SKM-1 (cell line): ENCODE measurements at regions not wholly inside any gene's neighbourhood (a gene's known extent, or its start where the extent isn't known, plus 50 kb on each side); places are given as distances from the start of the nearest gene placed in this dataset.
"Not testable (repeated sequence)": the region's sequence is repeated elsewhere in the genome, so short reads cannot be mapped to it uniquely, and the experiment has no call there.

Experiments
- DNase-seq: peaks from one replicate; lab custom pipeline; 2025; ENCODE audit not compliant: unreplicated experiment; lab: John Stamatoyannopoulos, UW

DNA sequence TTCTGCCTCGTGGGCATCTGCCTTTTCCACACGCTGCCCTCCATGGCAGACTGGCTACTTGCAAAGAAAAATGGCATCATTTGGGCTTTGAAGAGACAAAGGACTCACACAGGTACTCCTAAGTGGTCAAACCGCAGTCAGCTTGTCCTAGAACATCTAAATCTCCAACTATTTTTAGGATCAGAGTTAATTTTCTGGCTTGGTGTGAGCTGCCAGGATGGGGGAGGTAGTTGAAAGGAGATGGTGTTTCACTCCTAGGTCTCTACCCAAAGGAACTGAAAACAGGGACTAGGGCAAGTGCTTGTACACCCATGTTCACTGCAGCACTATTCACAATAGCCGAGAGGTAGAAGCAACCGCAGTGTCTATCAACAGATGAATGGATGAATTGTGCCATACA lies 107.9 kb upstream of the ATL2 start:
- no peak for DNase-seq

DNA sequence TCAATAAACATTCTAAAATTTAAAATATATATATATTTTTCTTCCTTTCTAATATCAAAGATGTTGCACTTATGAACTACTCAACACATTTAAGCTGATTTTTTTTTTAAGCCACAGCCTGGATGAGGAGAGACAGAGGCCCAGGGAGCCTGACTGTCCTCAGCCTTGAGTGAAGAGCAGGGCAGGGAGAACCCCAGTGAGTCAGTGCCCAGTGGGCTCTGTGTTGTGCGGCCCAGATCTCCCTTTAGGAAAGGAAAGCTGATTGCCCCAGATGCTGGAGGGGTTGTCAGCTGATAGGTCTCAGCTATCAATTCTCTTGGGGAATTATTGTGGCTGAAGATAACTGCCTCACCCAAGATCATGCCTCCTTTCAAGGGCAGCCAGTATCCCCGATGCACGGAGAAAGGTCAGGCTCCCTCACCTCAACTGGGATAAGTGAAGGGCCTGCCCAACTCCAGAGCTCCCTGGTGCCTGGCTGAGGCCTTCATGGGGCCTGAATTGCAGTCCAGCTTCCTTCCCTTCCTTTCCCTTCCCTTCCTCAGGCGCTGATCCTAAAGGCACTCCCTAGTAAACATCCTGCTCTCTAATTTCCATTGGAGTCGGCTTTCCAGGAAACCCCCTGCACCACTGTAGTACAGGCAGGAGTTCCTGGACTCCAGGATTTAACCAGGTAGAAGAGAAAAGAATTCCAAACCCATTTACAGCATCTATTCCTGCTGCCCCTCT lies 106.9 kb upstream of the ATL2 start:
- no peak for DNase-seq

DNA sequence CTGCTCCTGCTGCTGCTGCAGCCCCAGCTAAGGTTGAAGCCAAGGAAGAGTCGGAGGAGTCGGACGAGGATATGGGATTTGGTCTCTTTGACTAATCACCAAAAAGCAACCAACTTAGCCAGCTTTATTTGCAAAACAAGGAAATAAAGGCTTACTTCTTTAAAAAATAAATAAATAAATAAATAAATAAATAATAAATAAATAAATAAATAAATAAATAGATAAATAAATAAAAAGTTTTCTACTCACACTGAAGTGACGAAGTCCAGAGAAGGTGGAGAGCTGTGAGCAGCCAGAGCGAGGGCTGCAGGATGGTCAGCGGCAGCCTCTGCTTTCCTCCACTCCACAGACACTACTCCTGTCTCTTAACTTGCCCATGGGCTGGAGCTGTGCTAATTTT lies 105.6 kb upstream of the ATL2 start:
- DNase-seq = not testable (repeated sequence)

DNA sequence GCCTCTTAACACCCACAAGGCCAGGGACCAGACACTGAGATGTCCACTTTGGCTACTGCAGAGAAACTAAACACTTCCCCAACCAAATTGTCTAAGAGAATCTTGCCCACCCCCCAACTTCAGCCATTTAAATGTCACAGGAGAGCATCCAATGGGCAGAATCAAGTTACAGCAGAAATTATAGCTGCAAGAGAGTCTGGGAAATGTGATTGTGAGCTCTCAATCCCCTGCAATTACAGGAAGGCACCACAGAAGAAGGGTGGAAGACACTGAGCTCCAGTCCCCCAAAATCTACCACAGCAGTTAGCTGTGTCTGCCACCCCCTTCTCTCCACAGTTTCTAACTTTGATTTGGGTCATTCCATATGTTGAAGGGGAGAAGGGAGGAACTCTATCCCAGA lies 103.5 kb upstream of the ATL2 start:
- no peak for DNase-seq

DNA sequence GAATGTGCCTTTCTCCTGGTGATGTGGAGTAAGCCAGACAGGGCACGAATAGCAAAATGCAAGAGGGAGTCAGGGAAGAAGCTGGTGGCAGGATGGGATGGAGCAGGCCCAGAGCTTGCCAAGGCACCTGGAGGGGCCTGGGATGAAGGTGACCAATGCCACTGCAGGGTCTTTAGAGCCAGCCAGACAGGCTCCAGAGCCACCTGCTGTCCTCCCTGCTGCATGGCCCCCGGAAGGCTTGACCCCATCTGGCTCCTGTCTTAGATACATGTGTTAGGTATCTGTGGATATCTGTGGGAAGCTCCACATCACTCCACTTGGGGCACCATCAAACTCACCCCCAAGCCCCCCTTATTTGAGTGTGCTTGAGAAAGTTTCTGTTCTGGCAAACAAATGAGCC lies 99.9 kb upstream of the ATL2 start:
- DNase-seq = no peak

DNA sequence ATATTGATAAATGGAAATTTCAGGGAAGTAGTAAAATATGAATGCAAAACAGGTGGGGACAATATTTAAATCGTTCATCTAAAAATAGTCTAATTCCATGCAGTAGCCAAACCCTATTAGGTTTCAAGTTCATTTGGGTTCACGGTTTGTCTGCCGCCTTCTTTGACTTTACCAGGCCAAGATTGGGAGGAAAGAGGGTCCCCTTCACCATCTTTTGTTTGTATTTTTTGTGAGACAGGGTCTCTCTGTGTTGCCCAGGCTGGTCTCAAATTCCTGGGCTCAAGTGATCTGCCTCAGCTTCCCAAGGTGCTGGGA lies 98.5 kb upstream of the ATL2 start:
- no peak for DNase-seq

DNA sequence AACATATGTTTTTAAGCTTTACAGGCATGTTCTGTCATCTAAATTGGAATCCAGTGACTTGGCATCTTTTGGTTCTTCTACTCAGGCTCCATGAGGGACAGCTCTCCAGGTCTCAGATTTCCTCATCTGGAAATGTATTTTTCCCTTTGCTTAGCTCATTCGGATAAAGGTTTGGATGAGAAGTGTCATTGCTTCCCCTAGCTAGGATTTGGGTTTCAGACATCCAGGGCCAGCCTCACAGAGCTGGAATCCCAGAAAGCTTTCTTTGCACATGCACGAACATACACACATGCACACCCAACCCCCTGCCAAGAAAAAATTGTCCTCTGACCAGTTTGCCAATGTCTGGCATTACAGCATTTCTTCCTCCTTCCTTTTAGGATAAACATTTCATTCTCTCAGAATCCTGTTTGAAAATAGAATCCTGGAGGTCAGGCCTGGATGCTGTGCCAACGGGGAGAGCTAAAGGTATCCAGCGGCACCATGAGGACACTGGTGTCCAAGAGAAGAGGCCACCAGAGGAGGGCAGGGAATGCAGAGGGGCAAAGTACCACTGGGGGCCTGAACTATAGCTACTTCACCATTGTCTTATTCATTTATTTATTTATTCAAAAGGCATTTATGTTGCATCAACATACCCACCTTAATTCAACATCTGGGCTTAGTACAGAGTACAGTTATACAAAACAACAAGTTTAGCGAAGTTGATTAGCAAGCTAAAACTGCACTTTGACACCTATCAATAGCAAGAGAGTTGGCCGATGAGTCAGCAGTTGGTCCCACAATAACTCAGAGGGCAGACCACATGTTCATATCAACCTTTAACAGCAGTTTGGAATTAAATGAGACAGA lies 97.9 kb upstream of the ATL2 start:
- DNase-seq = no peak

DNA sequence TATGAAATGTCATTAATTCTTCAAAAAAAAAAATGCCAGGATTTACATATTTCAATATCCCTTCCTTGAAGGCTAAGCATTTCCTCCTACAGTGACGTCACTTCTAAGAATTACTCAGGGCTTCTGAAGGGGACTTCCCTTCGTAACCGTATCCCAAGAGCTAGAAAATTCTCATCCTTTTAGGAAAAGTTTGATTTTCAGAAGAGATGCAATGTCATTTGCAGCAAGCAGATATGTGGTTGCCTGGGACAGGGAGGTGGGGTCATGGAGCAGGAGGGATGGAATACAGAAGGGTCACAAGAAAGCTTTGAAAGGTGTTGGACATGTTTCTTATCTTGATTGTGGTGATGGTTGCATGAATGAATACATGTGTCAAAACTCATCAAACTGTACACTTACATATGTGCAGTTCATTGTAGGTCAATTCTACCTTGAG lies 97.0 kb upstream of the ATL2 start:
- DNase-seq = no peak

DNA sequence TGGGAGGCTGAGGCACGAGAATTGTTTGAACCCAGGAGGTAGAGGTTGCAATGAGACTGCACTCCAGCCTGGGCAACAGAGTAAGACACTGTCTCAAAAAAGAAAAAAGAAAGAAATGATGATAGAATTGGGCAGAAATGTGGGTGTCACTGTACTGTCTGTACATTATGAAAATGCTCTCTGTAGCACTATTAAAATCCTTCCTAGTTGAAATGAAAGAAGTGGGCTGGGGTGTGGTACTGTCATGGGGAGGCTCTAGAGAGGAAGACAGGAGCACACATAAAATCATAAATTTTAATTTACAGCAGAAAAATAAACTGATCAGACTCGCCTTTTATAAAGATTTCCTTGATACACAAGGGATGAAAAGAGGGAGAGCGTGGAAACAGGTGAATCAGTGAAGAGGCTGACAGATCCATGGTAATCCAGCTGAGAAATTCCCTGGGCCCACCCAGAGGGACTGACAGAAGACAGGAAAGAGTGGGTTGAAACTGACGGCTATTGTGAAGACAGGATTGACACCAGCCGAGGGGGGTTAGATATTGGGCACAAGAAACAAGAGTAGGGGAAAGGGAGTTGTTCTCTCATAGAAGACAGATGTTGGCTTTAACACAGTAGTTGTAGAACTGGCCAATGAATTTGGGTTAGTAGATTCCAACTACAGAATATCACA lies 96.4 kb upstream of the ATL2 start:
- DNase-seq = no peak

DNA sequence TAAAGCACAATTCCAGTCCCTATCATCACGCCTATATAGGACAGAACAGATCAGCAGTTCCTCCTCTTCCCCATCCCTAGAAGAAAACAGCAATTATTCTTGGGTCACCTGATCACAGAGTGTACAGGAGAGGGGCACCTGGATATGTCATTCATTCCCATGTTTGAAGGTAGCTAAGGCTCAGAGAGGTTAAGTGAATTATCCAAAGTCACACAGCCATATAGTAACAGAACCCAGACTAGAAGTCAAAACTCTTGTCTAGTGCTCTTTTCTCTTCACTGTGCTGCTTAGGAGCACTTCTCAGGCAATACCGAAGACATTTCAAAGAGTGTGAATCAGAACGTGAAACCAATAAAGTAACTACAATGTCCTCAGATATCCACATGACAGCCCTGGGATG lies 93.0 kb upstream of the ATL2 start:
- DNase-seq = no peak

DNA sequence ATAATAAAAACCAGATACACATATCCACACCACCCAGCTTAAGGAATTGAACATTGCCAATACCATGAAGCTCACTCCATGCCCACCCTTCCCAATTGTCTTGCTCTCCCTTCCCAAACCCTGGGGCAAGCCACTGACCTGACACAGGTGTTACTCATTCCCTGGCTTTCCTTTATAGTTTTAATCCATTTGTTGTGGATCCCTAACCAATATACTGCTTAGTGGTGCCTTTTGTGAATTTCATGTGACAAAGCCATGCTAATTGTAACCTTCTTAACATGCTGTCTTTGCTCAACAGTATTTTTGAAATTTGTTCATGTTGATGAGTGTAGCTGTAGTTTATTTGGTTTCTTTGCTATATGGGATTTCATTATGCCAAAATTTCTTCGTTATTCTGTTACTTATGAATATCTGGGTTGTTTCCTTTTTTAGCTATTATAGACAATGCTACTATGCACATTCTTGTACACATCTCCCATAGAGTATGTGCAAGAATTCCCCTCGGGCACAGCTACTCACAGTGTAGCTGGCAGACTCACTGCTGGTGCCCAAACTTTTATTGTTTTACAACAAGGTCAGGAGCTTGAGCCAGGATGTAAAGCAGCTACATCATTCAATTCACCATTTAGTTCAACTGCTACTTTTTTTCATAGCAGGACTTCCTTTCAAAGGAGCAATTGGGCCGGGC lies 90.8 kb upstream of the ATL2 start:
- DNase-seq = no peak

DNA sequence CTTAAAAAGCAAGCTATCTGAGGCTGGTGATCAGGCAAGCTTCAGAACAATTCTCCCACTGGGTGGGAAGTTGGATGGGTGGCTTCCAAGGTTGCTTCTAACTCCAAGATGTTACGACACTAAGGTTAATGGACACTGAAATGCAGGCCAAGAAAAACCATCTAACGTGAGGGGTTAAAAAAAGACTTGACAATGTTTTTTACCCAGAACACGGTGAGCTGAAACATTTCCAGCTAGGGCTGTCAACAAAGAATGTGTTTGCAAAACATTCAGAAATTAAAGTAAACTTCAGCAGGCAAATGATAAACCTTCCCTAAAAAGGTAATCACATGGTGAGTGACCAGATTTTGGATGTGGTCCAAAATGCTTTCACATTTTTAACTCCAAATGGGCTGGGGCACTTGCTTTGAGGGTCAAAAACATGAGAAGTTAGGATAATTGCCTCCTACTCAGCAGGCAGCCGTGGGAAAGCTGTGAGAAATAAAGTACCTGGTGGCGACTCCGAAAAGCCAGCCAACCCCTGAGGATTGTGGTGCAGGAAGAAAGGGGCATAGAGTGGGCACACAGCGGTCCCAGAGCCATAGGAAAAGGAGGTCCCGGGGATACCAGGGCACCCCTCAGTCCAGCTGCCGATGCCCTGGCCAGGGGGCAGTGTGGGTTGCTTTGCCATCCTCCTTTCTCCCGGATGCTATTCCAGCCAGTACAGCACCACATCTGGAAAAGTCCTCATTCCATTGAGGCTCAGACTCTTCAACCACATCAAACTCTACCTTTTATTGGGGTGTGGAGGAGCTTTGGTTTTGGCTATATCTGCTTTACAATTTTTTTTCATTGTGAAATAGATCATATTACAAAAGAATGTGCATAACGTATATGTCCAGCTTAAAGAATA lies 90.0 kb upstream of the ATL2 start:
- DNase-seq = no peak

DNA sequence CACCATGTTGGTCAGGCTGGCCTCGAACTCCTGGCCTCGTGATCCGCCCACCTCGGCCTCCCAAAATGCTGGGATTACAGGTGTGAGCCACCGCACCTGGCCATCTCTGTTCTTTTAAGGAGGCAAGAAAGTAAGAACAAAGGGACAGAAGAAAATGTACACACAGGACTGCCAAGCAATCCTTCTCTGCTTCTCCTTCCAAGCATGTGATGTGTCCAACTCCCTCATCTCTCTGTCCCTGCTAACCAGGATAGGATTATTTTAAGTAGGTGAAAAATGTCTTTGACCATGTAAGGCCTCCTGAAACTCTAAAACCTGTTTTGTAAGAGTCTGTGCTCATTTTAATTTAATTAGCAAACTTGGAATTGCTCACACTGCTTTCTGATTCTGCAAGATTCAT lies 89.3 kb upstream of the ATL2 start:
- no peak for DNase-seq

DNA sequence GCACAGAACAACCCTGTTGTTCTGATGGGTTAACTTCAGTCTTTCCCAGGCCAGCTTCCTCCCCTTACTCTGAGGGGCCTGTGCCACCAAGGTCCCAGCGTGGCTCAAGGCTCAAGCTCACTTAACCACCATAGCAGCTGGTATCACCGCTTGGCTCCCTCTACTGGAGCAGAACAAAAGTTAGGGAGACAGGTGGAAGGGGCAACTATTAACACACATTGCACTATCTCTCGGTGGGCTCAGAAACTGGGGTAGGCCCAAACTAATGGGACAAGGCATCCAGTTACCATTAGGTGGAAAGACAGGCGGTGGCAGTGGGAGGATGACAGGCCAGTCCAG lies 88.7 kb upstream of the ATL2 start:
- no peak for DNase-seq

DNA sequence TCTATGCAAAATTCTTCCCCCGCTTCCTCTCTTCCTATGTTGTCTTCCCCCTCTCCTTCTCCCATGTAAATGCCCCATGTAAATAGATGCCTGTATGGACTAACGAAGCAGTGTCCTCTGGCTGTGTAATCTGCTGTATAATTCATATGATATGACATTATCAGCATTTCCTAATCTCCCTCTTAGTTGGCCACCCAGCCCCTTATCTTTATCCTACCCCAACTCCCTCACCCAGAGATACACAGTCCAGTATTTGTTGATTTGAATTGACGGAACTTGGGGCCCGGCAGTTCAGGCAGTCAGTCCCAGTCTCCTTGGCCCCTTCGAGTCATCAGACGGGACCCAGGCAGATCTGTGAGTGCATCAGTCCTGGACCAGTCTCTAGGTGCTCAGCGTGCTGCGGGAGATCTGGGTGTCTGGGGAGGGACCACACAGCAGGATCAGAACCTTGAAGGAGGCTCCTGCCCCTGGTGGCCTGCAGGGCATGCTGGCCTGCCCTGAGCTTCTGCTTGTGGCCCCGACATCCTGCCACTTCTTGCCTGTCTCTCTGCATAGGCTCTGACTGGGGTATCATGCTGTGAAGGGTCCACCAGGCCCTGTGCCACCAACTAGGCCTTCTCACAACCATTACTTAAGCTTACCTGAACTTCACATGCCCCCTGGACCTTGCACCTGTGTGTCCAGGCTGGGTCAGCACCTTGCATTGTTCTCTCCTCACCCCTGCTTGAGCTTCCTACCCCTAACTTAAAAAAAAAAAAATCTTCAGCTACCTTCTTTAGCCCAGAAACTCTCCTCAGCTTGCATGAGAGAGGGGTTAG lies 88.1 kb upstream of the ATL2 start:
- no peak for DNase-seq

DNA sequence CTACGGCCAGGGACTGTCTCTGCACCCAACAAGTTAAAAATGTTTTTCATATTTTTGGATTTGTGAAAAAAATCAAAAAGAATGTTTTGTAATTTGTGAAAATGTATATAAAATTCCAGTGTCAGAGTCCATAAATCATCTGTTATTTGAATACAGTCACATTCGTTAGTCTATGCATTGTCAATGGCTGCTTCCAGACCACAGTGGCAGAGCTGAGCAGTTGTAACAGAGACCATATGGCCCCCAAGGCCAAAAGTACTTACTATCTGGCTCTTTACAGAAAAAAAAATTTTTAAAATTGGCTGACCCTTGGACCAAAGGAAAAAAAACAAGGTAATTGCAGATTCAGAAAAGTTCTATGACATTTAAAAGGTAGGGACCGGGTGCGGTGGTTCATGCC lies 86.7 kb upstream of the ATL2 start:
- no peak for DNase-seq

DNA sequence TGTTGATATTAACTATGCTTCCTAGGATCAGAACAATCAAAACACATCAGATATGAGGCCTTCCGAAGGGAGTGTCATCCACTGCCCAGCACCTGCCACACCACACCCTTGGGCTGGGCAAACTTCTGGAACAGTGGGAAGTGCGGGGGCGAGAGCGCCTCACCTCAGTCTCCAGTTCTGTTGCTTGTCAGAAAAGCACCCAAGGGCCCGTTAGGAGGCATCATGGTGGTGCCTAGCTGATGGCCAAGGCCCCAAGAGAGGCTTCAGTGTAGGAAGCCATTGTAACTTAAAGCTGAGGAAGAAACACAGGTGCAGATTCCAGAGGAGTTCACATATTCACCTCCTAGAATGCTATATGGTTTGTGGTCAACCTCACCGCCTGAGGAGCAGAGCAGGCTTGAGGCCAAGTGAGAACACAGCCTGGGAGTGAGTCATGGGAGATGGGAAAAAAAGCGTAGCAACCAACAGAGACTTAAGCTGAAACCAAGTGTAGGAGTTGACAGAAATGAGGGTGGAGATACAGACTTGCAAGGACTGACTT lies 85.1 kb upstream of the ATL2 start:
- DNase-seq = no peak

DNA sequence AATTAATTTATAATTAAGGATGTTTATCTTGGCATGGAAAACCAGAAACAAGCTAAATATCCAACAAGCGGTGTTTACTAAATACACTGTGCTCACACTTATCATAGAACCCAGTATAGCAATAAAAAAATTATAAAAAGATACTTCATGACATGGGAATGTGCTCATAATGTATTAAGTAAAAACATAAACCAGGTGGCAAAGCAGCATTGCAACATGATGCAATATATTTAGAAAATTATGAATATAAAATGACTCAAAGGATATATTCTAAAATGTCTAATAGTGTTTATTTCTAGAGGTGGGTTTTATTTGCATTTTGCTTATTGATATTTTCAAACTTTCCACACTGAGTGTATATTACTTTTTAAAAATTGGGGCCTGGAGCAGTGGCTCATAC lies 84.4 kb upstream of the ATL2 start:
- DNase-seq = no peak

DNA sequence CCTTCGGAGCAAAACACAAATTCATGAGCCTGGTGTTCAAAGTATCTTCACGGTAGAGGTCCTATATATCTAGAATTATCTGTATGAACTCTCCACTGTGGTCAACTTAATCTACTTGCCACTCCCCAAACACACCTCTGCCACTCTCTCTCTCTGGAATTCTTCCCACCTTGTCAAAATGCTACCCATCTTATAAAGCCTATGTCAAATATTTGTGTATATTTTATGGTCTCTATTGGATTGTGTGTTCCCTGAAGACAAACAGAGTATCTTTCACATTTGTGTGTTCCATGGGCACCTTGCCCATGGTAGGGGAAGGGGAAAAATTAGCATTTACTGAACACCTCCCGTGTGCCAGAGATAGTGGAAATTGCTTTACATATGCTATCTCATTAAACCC lies 83.2 kb upstream of the ATL2 start:
- DNase-seq = no peak

DNA sequence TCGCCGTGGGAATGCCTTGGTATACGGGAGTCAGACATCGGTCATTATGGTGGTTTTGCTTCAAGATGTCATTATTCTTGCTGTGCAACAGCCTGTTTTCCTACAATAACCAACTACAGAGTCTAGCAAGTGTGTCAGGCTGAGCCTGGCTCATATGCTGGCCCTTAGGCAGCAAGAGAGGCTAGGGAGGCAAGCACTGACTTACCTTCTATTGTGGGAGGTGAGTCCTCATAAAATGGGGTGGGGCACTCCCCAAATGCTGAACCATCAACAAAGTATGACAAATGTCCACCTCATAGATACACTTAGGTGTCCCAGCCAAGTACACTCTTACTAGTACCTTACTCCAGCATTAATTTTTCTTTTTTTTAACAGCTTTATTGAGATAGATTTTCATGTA lies 77.0 kb upstream of the ATL2 start:
- no peak for DNase-seq
